HepG2 (cell line): ENCODE measurements at regions not wholly inside any gene's neighbourhood (a gene's known extent, or its start where the extent isn't known, plus 50 kb on each side); places are given as distances from the start of the nearest gene placed in this dataset.

Experiments used
- ATAC-seq: fragments of 200-7000 bp; cut with Tn5 transposase; 3 replicates; pipeline ENCODE4 v1.9.1; 2020; ENCODE audit warnings: mild to moderate bottlenecking, moderate library complexity
- BruUV-seq: library from RNA; stranded (reverse); fragments of 400-500 nt; replicated peaks from 2 replicates; lab custom pipeline; 2021; lab: Mats Ljungman, UMichigan
- CTCF ChIA-PET: fragments of 300-600 bp; formaldehyde crosslinking; extraction: SDS; loops from one replicate; lab custom pipeline; 2021; ENCODE audit warnings: low total read pairs, inconsistent platforms, low intra/inter-chr PET ratio; lab: Yijun Ruan, JAX
- POLR2A ChIA-PET: fragments of 350-600 bp; sonication (Branson Sonifier 250); formaldehyde crosslinking; loops from one replicate; lab custom pipeline; 2020; ENCODE audit warnings: antibody characterized with exemption, inconsistent platforms; lab: Yijun Ruan, JAX
- DNase-seq: peaks from one replicate; pipeline ENCODE4 v3.0.0-alpha.2; 2015; ENCODE audit warnings: low spot score
- FAIRE-seq: peaks from 3 replicates; lab custom pipeline; 2011; peaks lifted over from hg19 to GRCh38; lab: Jason Lieb, UNC
- H2AFZ ChIP-seq: one replicate; pipeline ENCODE4 v1.6.1; 2011; ENCODE audit warnings: low read length, inconsistent platforms
- H3K27ac ChIP-seq: fragments of 300-600 bp; 3 replicates; pipeline ENCODE4 v1.8.0; 2011; ENCODE audit warnings: mixed run types, mild to moderate bottlenecking, mixed read lengths, low read length, inconsistent platforms; ENCODE audit not compliant: insufficient read depth; ENCODE audit errors: extremely low read length
- H3K27me3 ChIP-seq, 2 experiments: fragments of 200-600 bp in 1 of 2; 2 replicates in 1 of 2; 3 replicates in 1 of 2; pipeline versions ENCODE4 v1.6.0 to v1.8.0; 2011; ENCODE audit warnings: low read length in 2 of 2, mild to moderate bottlenecking in 2 of 2, moderate library complexity in 2 of 2, inconsistent platforms in 1 of 2; ENCODE audit not compliant: insufficient read depth in 2 of 2, control insufficient read depth in 1 of 2
- H3K36me3 ChIP-seq, 2 experiments: fragments of 200-600 bp in 1 of 2; replicated peaks in 1 of 2; 2 replicates in 1 of 2; 3 replicates in 1 of 2; pipeline versions ENCODE4 v1.5.1 to v1.8.0; 2011; ENCODE audit warnings: low read length in 2 of 2, inconsistent platforms in 1 of 2; ENCODE audit not compliant: insufficient read depth in 2 of 2, control insufficient read depth in 1 of 2
- H3K4me1 ChIP-seq: 2 replicates; pipeline ENCODE4 v1.5.1; 2012; ENCODE audit warnings: low read length, inconsistent platforms; ENCODE audit not compliant: insufficient read depth
- H3K4me2 ChIP-seq: 2 replicates; pipeline ENCODE4 v1.6.0; 2011; ENCODE audit warnings: low read depth, low read length, inconsistent platforms
- H3K4me3 ChIP-seq, 3 experiments: fragments of 200-600 bp in 1 of 3; sonication (generic), shearing (Covaris generic) in 1 of 3; replicated peaks in 1 of 3; 2 replicates each; pipeline ENCODE4 v1.5.1; 2011 to 2016; ENCODE audit warnings: low read length in 3 of 3, inconsistent platforms in 2 of 3, low read depth in 2 of 3, mild to moderate bottlenecking in 2 of 3, control low read depth in 1 of 3, mixed read lengths in 1 of 3; ENCODE audit not compliant: insufficient read depth in 1 of 3
- H3K79me2 ChIP-seq: one replicate; pipeline ENCODE4 v1.6.1; 2011; ENCODE audit warnings: low read length, inconsistent platforms; ENCODE audit not compliant: insufficient read depth
- H3K9ac ChIP-seq: 2 replicates; pipeline ENCODE4 v1.6.0; 2011; ENCODE audit warnings: mild to moderate bottlenecking, low read depth, low read length, inconsistent platforms; ENCODE audit not compliant: insufficient read depth
- H3K9me3 ChIP-seq: 2 replicates; pipeline ENCODE4 v1.5.1; 2012; ENCODE audit warnings: mild to moderate bottlenecking, low read length
- H4K20me1 ChIP-seq: 2 replicates; pipeline ENCODE4 v1.6.0; 2011; ENCODE audit warnings: inconsistent platforms, mild to moderate bottlenecking, low read length, moderate library complexity; ENCODE audit not compliant: insufficient read depth
- KLF12 ChIP-seq: sonication (generic); formaldehyde crosslinking; IDR thresholded peaks from 2 replicates; pipeline ENCODE4 v1.4.0; 2020; ENCODE audit warnings: missing genetic modification reagents, borderline replicate concordance
- NFE2L1 ChIP-seq: sonication (generic); formaldehyde crosslinking; IDR thresholded peaks from 2 replicates; pipeline ENCODE4 v1.4.0; 2020; ENCODE audit warnings: missing genetic modification reagents, mild to moderate bottlenecking, borderline replicate concordance
- TCF7 ChIP-seq: sonication (generic); IDR thresholded peaks from 2 replicates; pipeline ENCODE4 v1.6.1; 2016; ENCODE audit warnings: antibody characterized with exemption, low read depth
- YY1 ChIP-seq: IDR thresholded peaks from 2 replicates; pipeline ENCODE4 v1.6.1; 2011; ENCODE audit warnings: low read length, low read depth, moderate library complexity, mild to moderate bottlenecking; ENCODE audit not compliant: insufficient read depth, insufficient replicate concordance
- ZNF737 ChIP-seq: sonication (generic); formaldehyde crosslinking; IDR thresholded peaks from 2 replicates; pipeline ENCODE4 v1.5.0; 2020; ENCODE audit warnings: missing genetic modification reagents, mild to moderate bottlenecking, borderline replicate concordance
- WGBS: methylation state at CpG from one replicate; pipeline ENCODE4 v1.1.6; 2017; ENCODE audit warnings: low lambda C conversion rate; 5-methylcytosine and 5-hydroxymethylcytosine counted together
- in situ Hi-C: cut with HindIII; loops from 2 replicates; pipeline ENCODE4 v1.10.0; 2017; ENCODE audit warnings: low pct_unique_long_range_greater_than_20kb; ENCODE audit not compliant: extremely low pct_ligation_motif_present
- intact Hi-C: fragments of 100-400 bp; cut with micrococcal nuclease; formaldehyde crosslinking; loops from one replicate; pipeline ENCODE4 v1.10.0; 2022; ENCODE audit not compliant: unreplicated experiment
- TF ChIP-seq, protein P1 (sequence below): sonication (generic); formaldehyde crosslinking; IDR thresholded peaks from 2 replicates; pipeline ENCODE4 v1.9.0; 2021; ENCODE audit warnings: missing genetic modification reagents, mild to moderate bottlenecking, borderline replicate concordance
- TF ChIP-seq, protein P2 (sequence below): sonication (generic); formaldehyde crosslinking; conservative IDR thresholded peaks from 2 replicates; pipeline ENCODE4 v1.8.1; 2023; ENCODE audit warnings: missing genetic modification reagents

DNA sequence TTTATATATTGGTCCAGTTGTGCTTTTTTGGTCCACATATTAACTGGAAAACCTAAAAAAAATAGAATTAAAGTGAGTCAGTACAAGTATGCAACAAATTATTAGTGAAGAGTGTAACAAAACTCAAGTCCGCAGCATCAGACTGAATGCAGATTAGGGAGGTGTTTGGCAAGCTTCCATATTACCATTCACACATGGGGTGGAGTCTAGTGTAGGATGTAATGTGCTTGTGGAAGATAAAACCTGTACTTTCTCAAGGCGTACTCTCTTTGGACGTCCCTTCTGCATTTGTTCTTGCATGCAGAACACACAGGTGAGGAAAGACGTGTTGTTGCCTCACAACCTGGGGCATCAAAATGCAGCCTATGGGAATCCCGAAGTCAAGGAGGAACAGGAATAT is 668.7 kb downstream of the MRPL39 start:
- no peak overlapping the region for H3K4me2 ChIP-seq
- no TSS peak for BruUV-seq
- in situ Hi-C loops: no loop called here
- no peaks in the 10 kb centered on the region for H3K36me3 ChIP-seq
- intact Hi-C loops: no loop called here
- peaks cover 75% of the 10 kb centered on the region for H3K9me3 ChIP-seq
- no peaks in the 10 kb centered on the region for H3K4me1 ChIP-seq
- no peak overlapping the region for H3K4me3 ChIP-seq
- no peaks in the 10 kb centered on the region for H3K27me3 ChIP-seq
- CTCF ChIA-PET: no interaction called here
- no peaks in the 10 kb centered on the region for H4K20me1 ChIP-seq
- 22% methylated on average over 5 of the region's 5 CpGs for WGBS
- no peak overlapping the region for H3K9ac ChIP-seq
- POLR2A ChIA-PET: no interaction called here
- no peak overlapping the region for H3K27ac ChIP-seq
- no peak for TF ChIP-seq TCF7
- TF ChIP-seq NFE2L1 (CRISPR knock-in tag): no peak
- no peak for TF ChIP-seq KLF12 (CRISPR knock-in tag)
- no peak for TF ChIP-seq YY1
- no peak for TF ChIP-seq ZNF737 (CRISPR knock-in tag)
- TF ChIP-seq, protein P1, sequence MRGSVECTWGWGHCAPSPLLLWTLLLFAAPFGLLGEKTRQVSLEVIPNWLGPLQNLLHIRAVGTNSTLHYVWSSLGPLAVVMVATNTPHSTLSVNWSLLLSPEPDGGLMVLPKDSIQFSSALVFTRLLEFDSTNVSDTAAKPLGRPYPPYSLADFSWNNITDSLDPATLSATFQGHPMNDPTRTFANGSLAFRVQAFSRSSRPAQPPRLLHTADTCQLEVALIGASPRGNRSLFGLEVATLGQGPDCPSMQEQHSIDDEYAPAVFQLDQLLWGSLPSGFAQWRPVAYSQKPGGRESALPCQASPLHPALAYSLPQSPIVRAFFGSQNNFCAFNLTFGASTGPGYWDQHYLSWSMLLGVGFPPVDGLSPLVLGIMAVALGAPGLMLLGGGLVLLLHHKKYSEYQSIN (CRISPR knock-in tag): no peak
- TF ChIP-seq, protein P2, sequence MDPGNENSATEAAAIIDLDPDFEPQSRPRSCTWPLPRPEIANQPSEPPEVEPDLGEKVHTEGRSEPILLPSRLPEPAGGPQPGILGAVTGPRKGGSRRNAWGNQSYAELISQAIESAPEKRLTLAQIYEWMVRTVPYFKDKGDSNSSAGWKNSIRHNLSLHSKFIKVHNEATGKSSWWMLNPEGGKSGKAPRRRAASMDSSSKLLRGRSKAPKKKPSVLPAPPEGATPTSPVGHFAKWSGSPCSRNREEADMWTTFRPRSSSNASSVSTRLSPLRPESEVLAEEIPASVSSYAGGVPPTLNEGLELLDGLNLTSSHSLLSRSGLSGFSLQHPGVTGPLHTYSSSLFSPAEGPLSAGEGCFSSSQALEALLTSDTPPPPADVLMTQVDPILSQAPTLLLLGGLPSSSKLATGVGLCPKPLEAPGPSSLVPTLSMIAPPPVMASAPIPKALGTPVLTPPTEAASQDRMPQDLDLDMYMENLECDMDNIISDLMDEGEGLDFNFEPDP (CRISPR knock-in tag): no peak
- no peak overlapping the region for H2AFZ ChIP-seq
- DNase-seq (no peak), FAIRE-seq (no peak), ATAC-seq (no peak)
- no peaks in the 10 kb centered on the region for H3K79me2 ChIP-seq
